ENCODE measurements at regions not wholly inside any gene's neighbourhood (a gene's known extent, or its start where the extent isn't known, plus 50 kb on each side); places are given as distances from the start of the nearest gene placed in this dataset.

- Mint-ChIP-seq H3K9me3 (peaks cover 9% of the 10 kb centered on the region), H3K4me1 (peaks cover 55% of the 10 kb centered on the region), H3K27me3 (no peaks in the 10 kb centered on the region), H3K4me3 (no peak overlapping the region), H3K36me3 (peaks cover 33% of the 10 kb centered on the region), H3K27ac (peak overlapping the region; percentile 23)
- no peak for DNase-seq
Observed at GRCh38 chr14:71595441-71595840, 336.8 kb upstream of the RGS6 start.

- Mint-ChIP-seq H3K27ac (peak overlapping the region; percentile 6), H3K36me3 (peaks cover 47% of the 10 kb centered on the region), H3K4me1 (peaks cover 46% of the 10 kb centered on the region), H3K4me3 (no peak overlapping the region), H3K27me3 (no peaks in the 10 kb centered on the region), H3K9me3 (peaks cover 24% of the 10 kb centered on the region)
- no peak for DNase-seq
Observed at GRCh38 chr14:71597287-71597920, 334.8 kb upstream of the RGS6 start.

- no peaks in the 10 kb centered on the region for H3K27me3 Mint-ChIP-seq
- peak overlapping the region; percentile 19 for H3K27ac Mint-ChIP-seq
- H3K4me3 Mint-ChIP-seq, result no peak overlapping the region
- H3K9me3 Mint-ChIP-seq, result peaks cover 24% of the 10 kb centered on the region
- H3K4me1 Mint-ChIP-seq, result peaks cover 49% of the 10 kb centered on the region
- no peak for DNase-seq
- peaks cover 51% of the 10 kb centered on the region for H3K36me3 Mint-ChIP-seq
Observed at GRCh38 chr14:71597955-71598660, 334.1 kb upstream of the RGS6 start.

GRCh38 chr14:71600309-71600708 is 331.9 kb upstream of the RGS6 start:
- H3K4me3 Mint-ChIP-seq, result no peak overlapping the region

GRCh38 chr14:71602524-71602923 is 329.7 kb upstream of the RGS6 start:
- Mint-ChIP-seq H3K36me3 (peaks cover 71% of the 10 kb centered on the region), H3K27me3 (no peaks in the 10 kb centered on the region), H3K4me1 (peaks cover 45% of the 10 kb centered on the region), H3K9me3 (peaks cover 31% of the 10 kb centered on the region), H3K4me3 (no peak overlapping the region), H3K27ac (no peak overlapping the region)
- DNase-seq, result no peak

More at GRCh38 chr14:71600309-71600708, 331.9 kb upstream of the RGS6 start:
- no peak overlapping the region for H3K27ac Mint-ChIP-seq
- peaks cover 58% of the 10 kb centered on the region for H3K36me3 Mint-ChIP-seq
- peaks cover 34% of the 10 kb centered on the region for H3K4me1 Mint-ChIP-seq
- H3K27me3 Mint-ChIP-seq, result no peaks in the 10 kb centered on the region
- no peak for DNase-seq
- peaks cover 29% of the 10 kb centered on the region for H3K9me3 Mint-ChIP-seq

- no peak for DNase-seq
- Mint-ChIP-seq H3K27me3 (no peaks in the 10 kb centered on the region), H3K4me1 (peaks cover 37% of the 10 kb centered on the region), H3K9me3 (peaks cover 31% of the 10 kb centered on the region), H3K4me3 (no peak overlapping the region), H3K36me3 (peaks cover 63% of the 10 kb centered on the region), H3K27ac (no peak overlapping the region)
Observed at GRCh38 chr14:71604231-71604630, 328.0 kb upstream of the RGS6 start.

- Mint-ChIP-seq H3K4me1 (peaks cover 42% of the 10 kb centered on the region), H3K4me3 (no peak overlapping the region), H3K9me3 (peaks cover 16% of the 10 kb centered on the region), H3K27me3 (no peaks in the 10 kb centered on the region), H3K36me3 (peaks cover 46% of the 10 kb centered on the region), H3K27ac (no peak overlapping the region)
- peak; percentile 18 for DNase-seq
Observed at GRCh38 chr14:71606064-71606463, 326.2 kb upstream of the RGS6 start.

- Mint-ChIP-seq H3K4me1 (peaks cover 42% of the 10 kb centered on the region), H3K9me3 (peaks cover 12% of the 10 kb centered on the region), H3K27ac (no peak overlapping the region), H3K4me3 (no peak overlapping the region), H3K27me3 (no peaks in the 10 kb centered on the region), H3K36me3 (peaks cover 41% of the 10 kb centered on the region)
- DNase-seq, result no peak
Observed at GRCh38 chr14:71606575-71606974, 325.7 kb upstream of the RGS6 start.

GRCh38 chr14:71607056-71607455 is 325.2 kb upstream of the RGS6 start:
- DNase-seq, result no peak
- H3K9me3 Mint-ChIP-seq, result peaks cover 7% of the 10 kb centered on the region
- H3K27ac Mint-ChIP-seq, result peak overlapping the region; percentile 40
- peaks cover 36% of the 10 kb centered on the region for H3K36me3 Mint-ChIP-seq
- H3K27me3 Mint-ChIP-seq, result no peaks in the 10 kb centered on the region
- no peak overlapping the region for H3K4me3 Mint-ChIP-seq
- peaks cover 42% of the 10 kb centered on the region for H3K4me1 Mint-ChIP-seq

GRCh38 chr14:71610149-71610548 is 322.1 kb upstream of the RGS6 start:
- no peaks in the 10 kb centered on the region for H3K27me3 Mint-ChIP-seq
- DNase-seq, result no peak
- H3K27ac Mint-ChIP-seq, result no peak overlapping the region
- H3K4me3 Mint-ChIP-seq, result no peak overlapping the region
- peaks cover 4% of the 10 kb centered on the region for H3K9me3 Mint-ChIP-seq
- H3K4me1 Mint-ChIP-seq, result peaks cover 37% of the 10 kb centered on the region
- peaks cover 28% of the 10 kb centered on the region for H3K36me3 Mint-ChIP-seq

- no peaks in the 10 kb centered on the region for H3K27me3 Mint-ChIP-seq
- no peak overlapping the region for H3K4me3 Mint-ChIP-seq
- H3K9me3 Mint-ChIP-seq, result no peaks in the 10 kb centered on the region
- no peak overlapping the region for H3K27ac Mint-ChIP-seq
- peaks cover 33% of the 10 kb centered on the region for H3K4me1 Mint-ChIP-seq
- DNase-seq, result no peak
- H3K36me3 Mint-ChIP-seq, result peaks cover 22% of the 10 kb centered on the region
Observed at GRCh38 chr14:71610797-71611196, 321.4 kb upstream of the RGS6 start.

- no peaks in the 10 kb centered on the region for H3K9me3 Mint-ChIP-seq
- H3K4me3 Mint-ChIP-seq, result no peak overlapping the region
- DNase-seq, result no peak
- H3K36me3 Mint-ChIP-seq, result peaks cover 8% of the 10 kb centered on the region
- peaks cover 12% of the 10 kb centered on the region for H3K4me1 Mint-ChIP-seq
- H3K27ac Mint-ChIP-seq, result no peak overlapping the region
- no peaks in the 10 kb centered on the region for H3K27me3 Mint-ChIP-seq
Observed at GRCh38 chr14:71613168-71613567, 319.1 kb upstream of the RGS6 start.

GRCh38 chr14:71616013-71616412 is 316.2 kb upstream of the RGS6 start:
- Mint-ChIP-seq H3K4me3 (no peak overlapping the region), H3K4me1 (peaks cover 7% of the 10 kb centered on the region), H3K9me3 (no peaks in the 10 kb centered on the region), H3K27me3 (no peaks in the 10 kb centered on the region), H3K36me3 (peaks cover 15% of the 10 kb centered on the region), H3K27ac (no peak overlapping the region)
- no peak for DNase-seq

GRCh38 chr14:71618047-71618446 is 314.2 kb upstream of the RGS6 start:
- Mint-ChIP-seq H3K27me3 (no peaks in the 10 kb centered on the region), H3K4me1 (peaks cover 7% of the 10 kb centered on the region), H3K27ac (no peak overlapping the region), H3K9me3 (no peaks in the 10 kb centered on the region), H3K36me3 (peaks cover 24% of the 10 kb centered on the region), H3K4me3 (no peak overlapping the region)
- no peak for DNase-seq

GRCh38 chr14:71618716-71619115 is 313.5 kb upstream of the RGS6 start:
- H3K36me3 Mint-ChIP-seq, result peaks cover 25% of the 10 kb centered on the region
- H3K4me1 Mint-ChIP-seq, result peaks cover 7% of the 10 kb centered on the region
- H3K9me3 Mint-ChIP-seq, result no peaks in the 10 kb centered on the region
- no peak for DNase-seq
- H3K27me3 Mint-ChIP-seq, result no peaks in the 10 kb centered on the region
- no peak overlapping the region for H3K27ac Mint-ChIP-seq
- H3K4me3 Mint-ChIP-seq, result no peak overlapping the region

- peaks cover 7% of the 10 kb centered on the region for H3K4me1 Mint-ChIP-seq
- DNase-seq, result no peak
- H3K27ac Mint-ChIP-seq, result no peak overlapping the region
- peaks cover 32% of the 10 kb centered on the region for H3K36me3 Mint-ChIP-seq
- no peaks in the 10 kb centered on the region for H3K27me3 Mint-ChIP-seq
- H3K9me3 Mint-ChIP-seq, result no peaks in the 10 kb centered on the region
- H3K4me3 Mint-ChIP-seq, result no peak overlapping the region
Observed at GRCh38 chr14:71619472-71619871, 312.8 kb upstream of the RGS6 start.

Measured in activated naive CD8-positive, alpha-beta T cell treated with anti-CD3 and anti-CD28 coated beads for 36 hours (primary cell).